ENCODE measurements at regions not wholly inside any gene's neighbourhood (a gene's known extent, or its start where the extent isn't known, plus 50 kb on each side); places are given as distances from the start of the nearest gene placed in this dataset.

DNA sequence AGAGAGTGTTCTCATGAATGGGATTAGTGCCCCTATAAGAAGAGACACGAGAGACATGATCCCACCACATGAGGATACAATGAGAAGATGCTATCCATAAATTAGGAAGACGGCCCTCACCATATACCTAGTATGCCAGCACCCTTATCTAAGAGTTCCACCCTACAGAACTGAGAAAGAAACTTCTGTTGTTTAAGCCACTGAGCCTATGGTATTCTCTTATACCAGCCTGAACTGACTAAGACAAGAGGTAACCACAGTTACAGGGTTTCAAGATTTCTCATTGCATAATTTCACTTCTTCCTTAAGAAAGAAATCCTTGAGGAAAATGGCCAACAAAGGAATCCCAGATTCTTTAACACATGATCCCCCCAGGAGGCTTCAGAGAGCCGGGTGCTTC is 412.4 kb downstream of the NTRK2 start:
- TF ChIP-seq POLR2A (IDR thresholded peaks at IDR 0.05), result no peak
- no peak for TF ChIP-seq POLR2AphosphoS5 (IDR thresholded peaks at IDR 0.05)
- TF ChIP-seq, protein P1, sequence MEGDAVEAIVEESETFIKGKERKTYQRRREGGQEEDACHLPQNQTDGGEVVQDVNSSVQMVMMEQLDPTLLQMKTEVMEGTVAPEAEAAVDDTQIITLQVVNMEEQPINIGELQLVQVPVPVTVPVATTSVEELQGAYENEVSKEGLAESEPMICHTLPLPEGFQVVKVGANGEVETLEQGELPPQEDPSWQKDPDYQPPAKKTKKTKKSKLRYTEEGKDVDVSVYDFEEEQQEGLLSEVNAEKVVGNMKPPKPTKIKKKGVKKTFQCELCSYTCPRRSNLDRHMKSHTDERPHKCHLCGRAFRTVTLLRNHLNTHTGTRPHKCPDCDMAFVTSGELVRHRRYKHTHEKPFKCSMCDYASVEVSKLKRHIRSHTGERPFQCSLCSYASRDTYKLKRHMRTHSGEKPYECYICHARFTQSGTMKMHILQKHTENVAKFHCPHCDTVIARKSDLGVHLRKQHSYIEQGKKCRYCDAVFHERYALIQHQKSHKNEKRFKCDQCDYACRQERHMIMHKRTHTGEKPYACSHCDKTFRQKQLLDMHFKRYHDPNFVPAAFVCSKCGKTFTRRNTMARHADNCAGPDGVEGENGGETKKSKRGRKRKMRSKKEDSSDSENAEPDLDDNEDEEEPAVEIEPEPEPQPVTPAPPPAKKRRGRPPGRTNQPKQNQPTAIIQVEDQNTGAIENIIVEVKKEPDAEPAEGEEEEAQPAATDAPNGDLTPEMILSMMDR (IDR thresholded peaks at IDR 0.05), result no peak
